CD4-positive, alpha-beta T cell (primary cell): ENCODE measurements at regions not wholly inside any gene's neighbourhood (a gene's known extent, or its start where the extent isn't known, plus 50 kb on each side); places are given as distances from the start of the nearest gene placed in this dataset. TPM values are rescaled to one million over a fixed set of nuclear protein-coding genes. Genes with fewer than 3 reads are reported as not detected.

ENCODE experiments used
- ATAC-seq: fragments of 200-7000 bp; cut with Tn5 transposase; one replicate; pipeline ENCODE4 v1.10.0; 2022; ENCODE audit warnings: mild to moderate bottlenecking; ENCODE audit not compliant: poor library complexity
- CTCF ChIA-PET: fragments of 350-600 bp; sonication (Branson Sonifier 250); formaldehyde crosslinking; loops from one replicate; lab custom pipeline; 2021; ENCODE audit warnings: antibody characterized with exemption, inconsistent platforms; lab: Charles Lee
- POLR2A ChIA-PET: fragments of 350-600 bp; sonication (Branson Sonifier 250); formaldehyde crosslinking; loops from one replicate; lab custom pipeline; 2021; ENCODE audit warnings: antibody characterized with exemption, inconsistent platforms; lab: Charles Lee
- DNase-seq, 14 experiments: peaks; one replicate each; pipeline ENCODE4 v3.0.0-alpha.2; 2013 to 2020; ENCODE audit warnings: mixed read lengths in 2 of 14
- H3K27ac ChIP-seq, 2 donors: one replicate each; pipeline versions ENCODE4 v1.5.1 to v1.7.0; 2013; ENCODE audit warnings: low read length in 2 of 2, low read depth in 1 of 2, mild to moderate bottlenecking in 1 of 2
- H3K27me3 ChIP-seq, 2 experiments: 1 replicate in 1 of 2; 2 replicates in 1 of 2; pipeline versions ENCODE4 v1.6.1 to v1.7.0; 2013; ENCODE audit warnings: low read length in 2 of 2, control low read depth in 1 of 2, mild to moderate bottlenecking in 1 of 2, moderate library complexity in 1 of 2; ENCODE audit not compliant: insufficient read depth in 2 of 2, control insufficient read depth in 1 of 2
- H3K36me3 ChIP-seq: one replicate; pipeline ENCODE4 v1.6.1; 2013; ENCODE audit warnings: low read length, control low read depth; ENCODE audit not compliant: insufficient read depth
- H3K4me1 ChIP-seq: one replicate; pipeline ENCODE4 v1.6.1; 2013; ENCODE audit warnings: low read length, control low read depth; ENCODE audit not compliant: insufficient read depth
- H3K4me3 ChIP-seq: one replicate; pipeline ENCODE4 v1.5.1; 2013; ENCODE audit warnings: mild to moderate bottlenecking, low read length, moderate library complexity
- H3K9me3 ChIP-seq, 2 experiments: 1 replicate in 1 of 2; 2 replicates in 1 of 2; pipeline versions ENCODE4 v1.6.1 to v1.7.0; 2013; ENCODE audit warnings: low read length in 2 of 2, mild to moderate bottlenecking in 2 of 2, control low read depth in 1 of 2, moderate library complexity in 1 of 2; ENCODE audit not compliant: control insufficient read depth in 1 of 2, insufficient read depth in 1 of 2
- H3K27ac Mint-ChIP-seq: one replicate; pipeline ENCODE4 v1.8.0; 2020; ENCODE audit warnings: mixed read lengths
- H3K27me3 Mint-ChIP-seq: one replicate; pipeline ENCODE4 v1.8.0; 2021; ENCODE audit warnings: mixed read lengths
- H3K36me3 Mint-ChIP-seq: one replicate; pipeline ENCODE4 v1.8.0; 2021; ENCODE audit warnings: low read depth, mixed read lengths
- H3K4me1 Mint-ChIP-seq: one replicate; pipeline ENCODE4 v1.8.0; 2021; ENCODE audit warnings: low read depth, mixed read lengths
- H3K4me3 Mint-ChIP-seq: one replicate; pipeline ENCODE4 v1.8.0; 2020; ENCODE audit warnings: mild to moderate bottlenecking, mixed read lengths
- H3K9me3 Mint-ChIP-seq: one replicate; pipeline ENCODE4 v1.8.0; 2020; ENCODE audit warnings: mixed read lengths
- intact Hi-C, 2 experiments: fragments of 100-400 bp; cut with DNase I in 1 of 2; cut with micrococcal nuclease in 1 of 2; formaldehyde crosslinking; loops; one replicate each; pipeline versions ENCODE4 v1.15.1 to v1.9.0; 2023 to 2025; cut with DNase I, micrococcal nuclease
- microRNA-seq: library from miRNA; unstranded; fragments of <30 nt; microRNA quantifications from one replicate; pipeline ENCODE4 v1.2.0, GENCODE V29; 2021; ENCODE audit warnings: borderline microRNAs expressed, borderline replicate concordance
- TF ChIP-seq, protein P1 (sequence below): fragments of 200-600 bp; IDR thresholded peaks from one replicate; pipeline ENCODE4 v1.8.0; 2022; ENCODE audit warnings: antibody characterized with exemption, mild to moderate bottlenecking

DNA sequence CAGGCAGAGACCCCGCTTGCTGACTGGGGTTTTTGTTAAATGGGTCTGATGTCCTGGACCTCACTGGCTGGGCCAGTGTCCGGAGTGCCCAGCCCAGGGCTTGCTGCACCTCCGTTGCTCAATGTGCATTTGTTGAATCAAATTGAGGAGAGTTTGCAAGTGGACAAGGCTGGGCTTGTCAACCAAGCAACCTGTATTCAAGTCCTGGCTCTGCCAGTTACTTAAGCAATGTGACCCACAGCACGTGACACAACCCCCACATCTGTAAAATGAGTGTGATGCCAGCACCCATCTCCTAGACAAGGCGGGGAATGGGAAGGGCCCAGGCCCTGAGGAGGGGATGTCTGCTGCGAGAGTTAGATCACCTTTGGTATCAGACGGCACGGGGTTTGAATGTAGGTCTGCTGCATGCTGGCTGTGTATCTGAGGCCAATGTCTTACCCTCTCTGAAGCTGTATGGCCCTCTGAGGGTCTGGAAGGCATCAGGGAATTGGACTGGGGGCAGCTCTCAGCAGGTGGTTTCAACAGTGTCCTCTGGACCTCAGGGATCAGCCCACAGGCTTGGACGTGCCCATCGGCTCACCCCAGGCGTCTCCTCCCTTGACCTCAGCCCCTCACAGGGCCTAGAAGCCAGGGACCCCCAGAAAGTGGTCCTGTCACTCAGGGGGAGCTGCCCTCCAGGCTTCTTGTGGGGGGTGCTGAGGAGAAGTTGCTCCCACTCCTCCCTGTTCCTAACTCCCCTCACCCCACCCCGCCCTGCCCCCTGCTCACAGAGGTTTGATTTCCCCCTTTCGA, 51.0 kb upstream of the RUNX3 start:
- no peak overlapping the region for H3K4me3 Mint-ChIP-seq
- DNase-seq: no peak
- H3K4me1 ChIP-seq: peaks cover 75% of the 10 kb centered on the region

More for the DNA sequence above, 51.0 kb upstream of the RUNX3 start:
- Histone ChIP-seq H3K27me3 (no peaks in the 10 kb centered on the region), H3K4me3 (no peak overlapping the region), H3K36me3 (no peaks in the 10 kb centered on the region), H3K9me3 (peaks cover 0 to 10% of the 10 kb centered on the region in 2 experiments), H3K27ac (no peak overlapping the region)
- Mint-ChIP-seq H3K27me3 (no peaks in the 10 kb centered on the region), H3K36me3 (no peaks in the 10 kb centered on the region), H3K27ac (peak overlapping the region; percentile 73), H3K4me1 (peaks cover 87% of the 10 kb centered on the region), H3K9me3 (peaks cover 4% of the 10 kb centered on the region)
- intact Hi-C loops: loop anchor here (2.0 to 5.0 kb wide), 2 partner anchors 16 to 41 kb away; no protein-coding TSS in a partner anchor
- TF ChIP-seq, protein P1, sequence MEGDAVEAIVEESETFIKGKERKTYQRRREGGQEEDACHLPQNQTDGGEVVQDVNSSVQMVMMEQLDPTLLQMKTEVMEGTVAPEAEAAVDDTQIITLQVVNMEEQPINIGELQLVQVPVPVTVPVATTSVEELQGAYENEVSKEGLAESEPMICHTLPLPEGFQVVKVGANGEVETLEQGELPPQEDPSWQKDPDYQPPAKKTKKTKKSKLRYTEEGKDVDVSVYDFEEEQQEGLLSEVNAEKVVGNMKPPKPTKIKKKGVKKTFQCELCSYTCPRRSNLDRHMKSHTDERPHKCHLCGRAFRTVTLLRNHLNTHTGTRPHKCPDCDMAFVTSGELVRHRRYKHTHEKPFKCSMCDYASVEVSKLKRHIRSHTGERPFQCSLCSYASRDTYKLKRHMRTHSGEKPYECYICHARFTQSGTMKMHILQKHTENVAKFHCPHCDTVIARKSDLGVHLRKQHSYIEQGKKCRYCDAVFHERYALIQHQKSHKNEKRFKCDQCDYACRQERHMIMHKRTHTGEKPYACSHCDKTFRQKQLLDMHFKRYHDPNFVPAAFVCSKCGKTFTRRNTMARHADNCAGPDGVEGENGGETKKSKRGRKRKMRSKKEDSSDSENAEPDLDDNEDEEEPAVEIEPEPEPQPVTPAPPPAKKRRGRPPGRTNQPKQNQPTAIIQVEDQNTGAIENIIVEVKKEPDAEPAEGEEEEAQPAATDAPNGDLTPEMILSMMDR: no peak
- CTCF ChIA-PET: interaction anchor here (1.5 to 2.3 kb wide), 2 partner anchors 15 to 56 kb away, joined by 3 to 8 read pairs; no protein-coding TSS in a partner anchor
- POLR2A ChIA-PET: interaction anchor here (0.7 to 2.4 kb wide), 5 partner anchors 9 to 51 kb away, joined by 3 to 11 read pairs (median 3); no protein-coding TSS in a partner anchor
- ATAC-seq: no peak

Small RNAs in the stretch of these regions (microRNA-seq; reads per million reads assigned to microRNA genes)
- not detected for gene MIR4425
